Common myeloid progenitor, CD34-positive (primary cell): ENCODE measurements at regions not wholly inside any gene's neighbourhood (a gene's known extent, or its start where the extent isn't known, plus 50 kb on each side); places are given as distances from the start of the nearest gene placed in this dataset.
"Not testable (repeated sequence)": the region's sequence is repeated elsewhere in the genome, so short reads cannot be mapped to it uniquely, and the experiment has no call there.

Source experiments
- CTCF ChIA-PET: fragments of 350-600 bp; sonication (Branson Sonifier 250); formaldehyde crosslinking; loops from one replicate; lab custom pipeline; 2021; ENCODE audit warnings: antibody characterized with exemption; lab: Charles Lee
- POLR2A ChIA-PET: fragments of 350-600 bp; sonication (Branson Sonifier 250); formaldehyde crosslinking; loops from one replicate; lab custom pipeline; 2021; ENCODE audit warnings: antibody characterized with exemption; lab: Charles Lee
- DNase-seq, 3 donors: peaks; one replicate each; pipeline versions ENCODE4 v3.0.0 to v3.0.0-alpha.2; 2013
- H3K27ac ChIP-seq, 2 experiments: 1 replicate in 1 of 2; 2 replicates in 1 of 2; pipeline ENCODE4 v1.7.0; 2013; ENCODE audit warnings: inconsistent platforms in 2 of 2, low read length in 2 of 2, mild to moderate bottlenecking in 2 of 2, low read depth in 1 of 2, moderate library complexity in 1 of 2; ENCODE audit not compliant: severe bottlenecking in 2 of 2, insufficient read depth in 1 of 2, poor library complexity in 1 of 2
- H3K27me3 ChIP-seq, 5 experiments: replicated peaks in 2 of 5; 1 replicate in 3 of 5; 2 replicates in 2 of 5; pipeline versions ENCODE4 v1.6.1 to v1.7.0; 2013; ENCODE audit warnings: low read length in 4 of 5, mild to moderate bottlenecking in 2 of 5, moderate library complexity in 2 of 5, inconsistent platforms in 1 of 5; ENCODE audit not compliant: insufficient read depth in 5 of 5, control insufficient read depth in 4 of 5
- H3K36me3 ChIP-seq, 4 experiments: 1 replicate in 2 of 4; 2 replicates in 2 of 4; pipeline versions ENCODE4 v1.6.1 to v1.7.0; 2013; ENCODE audit warnings: low read length in 3 of 4, control low read depth in 1 of 4, mild to moderate bottlenecking in 1 of 4; ENCODE audit not compliant: control insufficient read depth in 4 of 4, insufficient read depth in 4 of 4
- H3K4me1 ChIP-seq, 4 experiments: 1 replicate in 3 of 4; 2 replicates in 1 of 4; pipeline versions ENCODE4 v1.6.1 to v1.7.1; 2013; ENCODE audit warnings: low read length in 3 of 4, mild to moderate bottlenecking in 3 of 4, control low read depth in 1 of 4, inconsistent platforms in 1 of 4, moderate library complexity in 1 of 4; ENCODE audit not compliant: control insufficient read depth in 4 of 4, insufficient read depth in 4 of 4; ENCODE audit errors: control extremely low read depth in 1 of 4
- H3K4me3 ChIP-seq, 7 experiments: 1 replicate in 4 of 7; 2 replicates in 3 of 7; pipeline versions ENCODE4 v1.5.1 to v1.7.0; 2013; ENCODE audit warnings: mild to moderate bottlenecking in 7 of 7, low read length in 6 of 7, moderate library complexity in 6 of 7, inconsistent platforms in 2 of 7, low read depth in 2 of 7, control low read depth in 1 of 7; ENCODE audit not compliant: insufficient read depth in 4 of 7, control insufficient read depth in 1 of 7; ENCODE audit errors: extremely low read depth in 1 of 7
- H3K9me3 ChIP-seq, 5 experiments: 1 replicate in 4 of 5; 2 replicates in 1 of 5; pipeline versions ENCODE4 v1.6.1 to v1.7.1; 2013; ENCODE audit warnings: low read length in 4 of 5, mild to moderate bottlenecking in 2 of 5, inconsistent platforms in 1 of 5, low read depth in 1 of 5, moderate library complexity in 1 of 5; ENCODE audit not compliant: control insufficient read depth in 4 of 5, insufficient read depth in 2 of 5; ENCODE audit errors: control extremely low read depth in 1 of 5
- WGBS: methylation state at CpG from one replicate; pipeline ENCODE4 v1.1.5; 2013; ENCODE audit not compliant: insufficient coverage; 5-methylcytosine and 5-hydroxymethylcytosine counted together

DNA sequence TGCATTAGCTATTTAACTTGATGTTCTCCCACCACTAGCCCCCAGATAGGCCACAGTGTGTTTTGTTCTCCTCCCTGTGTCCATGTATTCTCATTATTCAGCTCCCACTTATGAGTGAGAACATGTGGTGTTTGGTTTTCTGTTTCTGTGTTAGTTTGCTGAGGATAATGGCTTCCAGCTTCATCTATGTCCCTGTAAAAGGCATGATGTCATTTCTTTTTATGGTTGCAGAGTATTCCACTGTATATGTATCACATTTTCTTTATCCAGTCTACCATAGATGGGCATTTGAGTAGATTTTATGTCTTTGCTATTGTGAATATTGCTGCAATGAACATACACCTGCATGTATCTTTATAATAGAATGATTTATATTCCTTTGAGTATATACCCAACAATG is 487.7 kb downstream of the CBLN4 start:
- DNase-seq, H3K9me3 ChIP-seq, H3K4me3 ChIP-seq, POLR2A ChIA-PET, H3K4me1 ChIP-seq, H3K27me3 ChIP-seq, CTCF ChIA-PET, H3K27ac ChIP-seq, H3K36me3 ChIP-seq: not testable (repeated sequence)

DNA sequence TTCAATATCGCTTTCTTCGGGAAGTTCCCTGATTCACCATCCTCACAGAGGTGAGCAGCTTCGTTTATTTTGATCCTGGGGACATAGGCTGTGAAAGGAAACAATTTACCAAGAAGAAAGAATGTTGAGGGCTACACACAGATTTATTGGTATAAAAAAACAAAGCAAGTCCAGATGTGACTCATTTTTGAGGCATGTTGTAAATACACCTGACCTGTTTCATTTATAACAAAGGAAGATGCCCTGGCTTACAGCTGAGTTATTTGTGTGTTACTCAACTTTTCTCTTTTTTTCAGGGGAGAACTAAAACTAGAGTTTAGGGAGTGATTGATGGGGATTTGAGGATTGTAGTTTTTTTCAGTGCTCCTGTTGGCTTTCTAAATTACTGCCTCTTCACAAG is 489.5 kb downstream of the CBLN4 start:
- Histone ChIP-seq H3K27ac (no peak overlapping the region), H3K27me3 (no peaks in the 10 kb centered on the region), H3K4me3 (no peak overlapping the region), H3K4me1 (no peaks in the 10 kb centered on the region), H3K36me3 (no peaks in the 10 kb centered on the region), H3K9me3 (no peaks in the 10 kb centered on the region)
- ChIA-PET POLR2A (no interaction called here), CTCF (no interaction called here)
- no peak for DNase-seq
- no CpG with 5 or more reads among the region's 3 CpGs for WGBS

DNA sequence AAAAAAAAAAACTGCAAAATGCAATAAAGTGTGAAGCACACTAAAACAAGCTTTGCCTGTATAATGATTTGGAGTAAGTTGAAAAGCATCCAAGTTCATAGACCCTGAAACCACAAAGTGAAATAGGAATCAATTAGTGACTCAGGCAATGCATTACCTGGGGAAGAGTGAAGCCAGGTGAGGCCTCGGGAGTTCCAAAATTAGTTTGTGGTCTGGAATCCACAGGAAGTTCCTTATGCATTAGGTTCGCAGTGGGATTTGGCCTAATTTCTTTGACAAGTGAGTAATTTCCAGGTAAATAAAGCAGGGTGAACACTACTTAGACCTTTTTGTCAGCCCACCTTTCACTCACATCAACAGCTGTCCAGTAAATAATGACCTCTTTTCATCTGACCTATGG is 490.8 kb downstream of the CBLN4 start:
- ChIA-PET POLR2A (no interaction called here), CTCF (interaction anchor here (0.6 kb wide), 1 partner anchor 222 kb away, joined by 3 read pairs; no protein-coding TSS in a partner anchor)
- H3K9me3 ChIP-seq = no peaks in the 10 kb centered on the region
- no peaks in the 10 kb centered on the region for H3K27me3 ChIP-seq
- WGBS = 100% methylated on average over 1 of the region's 2 CpGs
- H3K27ac ChIP-seq = no peak overlapping the region
- no peaks in the 10 kb centered on the region for H3K36me3 ChIP-seq
- DNase-seq = no peak
- no peaks in the 10 kb centered on the region for H3K4me1 ChIP-seq
- H3K4me3 ChIP-seq = no peak overlapping the region

DNA sequence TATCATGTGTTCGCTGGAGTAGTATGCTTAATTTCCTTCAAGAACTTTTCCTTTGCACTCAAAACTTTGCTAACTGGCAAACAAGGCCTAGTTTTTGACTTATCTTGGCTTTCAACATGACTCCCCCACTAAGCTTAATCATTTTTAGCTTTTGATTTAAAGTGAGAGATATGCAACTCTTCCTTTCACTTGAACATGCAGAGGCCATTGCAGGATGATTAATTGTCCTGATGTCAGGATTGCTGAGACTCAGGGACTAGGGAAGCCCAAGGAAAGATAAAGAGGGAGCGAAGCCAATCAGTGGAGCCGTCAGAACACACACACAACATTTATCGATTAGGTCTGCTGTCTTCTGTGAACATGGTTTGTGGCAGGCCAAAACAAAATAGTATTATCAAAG is 491.4 kb downstream of the CBLN4 start:
- no peak overlapping the region for H3K4me3 ChIP-seq
- H3K4me1 ChIP-seq = no peaks in the 10 kb centered on the region
- no peaks in the 10 kb centered on the region for H3K9me3 ChIP-seq
- H3K27me3 ChIP-seq = no peaks in the 10 kb centered on the region
- H3K36me3 ChIP-seq = no peaks in the 10 kb centered on the region
- H3K27ac ChIP-seq = no peak overlapping the region
- ChIA-PET CTCF (no interaction called here), POLR2A (no interaction called here)
- 83% methylated on average over 2 of the region's 4 CpGs for WGBS
- DNase-seq = no peak

DNA sequence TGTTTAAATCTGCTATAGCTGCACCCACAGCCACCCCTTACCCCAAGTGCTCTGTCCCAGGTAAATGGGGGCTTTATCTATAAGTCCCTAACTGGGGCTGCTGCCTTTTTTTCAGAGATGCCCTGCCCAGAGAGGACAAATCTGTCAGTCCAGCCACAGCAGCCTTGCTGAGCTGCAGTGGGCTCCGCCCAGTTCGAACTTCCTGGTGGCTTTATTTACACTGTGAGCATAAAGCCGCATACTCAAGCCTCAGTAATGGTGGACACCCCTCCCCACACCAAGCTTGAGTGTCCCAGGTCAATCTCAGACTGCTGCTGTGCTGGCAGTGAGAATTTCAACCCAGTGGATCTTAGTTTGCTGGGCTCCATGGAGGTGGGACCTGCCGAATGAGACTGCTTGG is 505.2 kb downstream of the CBLN4 start:
- ChIA-PET POLR2A (no interaction called here), CTCF (no interaction called here)
- Histone ChIP-seq H3K27ac (no peak overlapping the region), H3K4me3 (no peak overlapping the region), H3K9me3 (no peaks in the 10 kb centered on the region), H3K27me3 (no peaks in the 10 kb centered on the region), H3K4me1 (no peaks in the 10 kb centered on the region), H3K36me3 (no peaks in the 10 kb centered on the region)
- no peak for DNase-seq
- 66% methylated on average over 3 of the region's 4 CpGs for WGBS

DNA sequence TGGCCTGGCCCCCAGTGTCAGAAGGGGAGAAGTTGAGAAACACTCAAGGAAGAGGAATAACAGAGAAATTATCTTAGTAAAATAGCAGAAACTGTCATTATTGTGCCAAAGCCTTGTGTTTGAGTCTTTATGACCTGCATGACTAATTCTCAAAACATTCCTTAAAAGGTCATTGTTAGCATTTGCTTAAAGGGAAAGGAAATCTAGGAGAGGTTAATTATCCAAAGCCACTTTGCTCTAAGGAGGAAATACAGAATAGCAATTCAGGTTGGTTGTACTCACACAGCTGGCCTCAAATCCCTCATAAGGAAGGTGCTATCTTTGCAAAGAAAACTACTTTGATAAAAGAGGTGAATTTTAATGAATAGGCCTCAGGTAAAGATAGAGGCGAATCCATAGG is 516.7 kb downstream of the CBLN4 start:
- Histone ChIP-seq H3K27me3 (no peaks in the 10 kb centered on the region), H3K9me3 (no peaks in the 10 kb centered on the region), H3K36me3 (no peaks in the 10 kb centered on the region), H3K27ac (no peak overlapping the region), H3K4me1 (no peaks in the 10 kb centered on the region), H3K4me3 (no peak overlapping the region)
- ChIA-PET CTCF (no interaction called here), POLR2A (no interaction called here)
- no peak for DNase-seq
- no CpG with 5 or more reads among the region's 1 CpG for WGBS

DNA sequence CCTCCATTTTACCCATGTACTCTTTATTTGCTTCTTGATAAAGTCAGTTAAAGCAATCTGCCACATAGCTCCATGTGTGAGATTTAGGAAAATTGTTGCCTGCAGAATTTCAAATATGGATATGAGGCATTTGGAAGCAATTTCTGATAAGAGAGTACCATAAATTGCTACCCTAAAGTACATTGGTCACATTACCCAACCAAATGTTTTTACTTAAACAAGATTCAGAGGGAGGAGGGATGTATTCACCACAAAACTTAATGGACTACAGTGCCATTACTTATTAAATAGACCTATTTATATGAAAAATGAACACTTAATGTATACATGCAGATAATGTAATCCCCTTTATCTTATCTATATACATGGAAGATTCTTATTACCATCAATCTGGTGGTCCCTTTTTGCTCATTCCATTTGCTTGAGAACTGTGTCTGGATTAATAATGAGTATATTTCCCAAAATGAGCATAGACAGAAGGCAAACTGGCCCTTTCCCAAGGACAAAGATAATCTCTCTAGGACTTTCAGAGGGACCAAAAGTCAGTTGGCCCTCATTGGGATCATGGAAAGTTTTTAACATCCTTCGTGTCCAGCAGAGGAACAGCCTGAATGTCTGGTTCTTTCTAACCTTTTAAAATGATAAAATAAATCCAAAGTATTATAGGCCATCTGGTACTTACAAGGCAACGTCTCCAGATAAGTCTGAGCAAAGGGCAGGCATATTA is 526.4 kb downstream of the CBLN4 start:
- Histone ChIP-seq H3K36me3 (no peaks in the 10 kb centered on the region), H3K4me1 (no peaks in the 10 kb centered on the region), H3K27ac (no peak overlapping the region), H3K4me3 (no peak overlapping the region), H3K27me3 (no peaks in the 10 kb centered on the region), H3K9me3 (no peaks in the 10 kb centered on the region)
- 84% methylated on average over 2 of the region's 2 CpGs for WGBS
- ChIA-PET CTCF (no interaction called here), POLR2A (no interaction called here)
- DNase-seq = no peak
